Neural cell (in vitro differentiated cells): ENCODE measurements at regions not wholly inside any gene's neighbourhood (a gene's known extent, or its start where the extent isn't known, plus 50 kb on each side); places are given as distances from the start of the nearest gene placed in this dataset.

ENCODE experiments used
- H2AFZ ChIP-seq: fragments of 200-600, 300-800 bp; sonication (generic), shearing (Covaris generic); 2 replicates; pipeline ENCODE4 v1.6.0; 2014; ENCODE audit warnings: low read depth, mild to moderate bottlenecking, antibody characterized with exemption, low read length, moderate library complexity
- H3F3A ChIP-seq: fragments of 200-600 bp; shearing (Covaris generic); 2 replicates; pipeline ENCODE4 v1.6.1; 2016; ENCODE audit warnings: mild to moderate bottlenecking, moderate library complexity, mixed read lengths, antibody characterized with exemption, low read length; ENCODE audit not compliant: insufficient read depth, poor library complexity, severe bottlenecking
- H3K27ac ChIP-seq: fragments of 200-600, 300-800 bp; sonication (generic), shearing (Covaris generic); 2 replicates; pipeline ENCODE4 v1.5.1; 2014; ENCODE audit warnings: mild to moderate bottlenecking, low read length, moderate library complexity
- H3K27me3 ChIP-seq: fragments of 300-800, 200-600 bp; sonication (generic), shearing (Covaris generic); 2 replicates; pipeline ENCODE4 v1.6.0; 2014; ENCODE audit warnings: mild to moderate bottlenecking, low read depth, low read length, moderate library complexity; ENCODE audit not compliant: insufficient read depth
- H3K36me3 ChIP-seq: fragments of 300-800, 200-600 bp; sonication (generic), shearing (Covaris generic); 2 replicates; pipeline ENCODE4 v1.5.1; 2014; ENCODE audit warnings: mild to moderate bottlenecking, antibody characterized with exemption, low read length, moderate library complexity; ENCODE audit not compliant: insufficient read depth
- H3K4me2 ChIP-seq: fragments of 300-800, 200-600 bp; sonication (generic), shearing (Covaris generic); 2 replicates; pipeline ENCODE4 v1.6.0; 2014; ENCODE audit warnings: mild to moderate bottlenecking, low read length
- H3K4me3 ChIP-seq: fragments of 300-800, 200-600 bp; sonication (generic), shearing (Covaris generic); 2 replicates; pipeline ENCODE4 v1.5.1; 2014; ENCODE audit warnings: mild to moderate bottlenecking, low read length, moderate library complexity
- H3K79me2 ChIP-seq: fragments of 200-600 bp; shearing (Covaris generic); replicated peaks from 2 replicates; pipeline ENCODE4 v1.6.0; 2014; ENCODE audit warnings: mild to moderate bottlenecking, low read length, moderate library complexity; ENCODE audit not compliant: insufficient read depth
- H3K9ac ChIP-seq: fragments of 300-800, 200-600 bp; sonication (generic), shearing (Covaris generic); 2 replicates; pipeline ENCODE4 v1.6.1; 2016; ENCODE audit warnings: mild to moderate bottlenecking, low read length, mixed read lengths
- H3K9me2 ChIP-seq: fragments of 200-600 bp; shearing (Covaris generic); 2 replicates; pipeline ENCODE4 v1.6.1; 2016; ENCODE audit warnings: mild to moderate bottlenecking, low read length, mixed read lengths; ENCODE audit not compliant: insufficient read depth
- H3K9me3 ChIP-seq: fragments of 200-600, 300-800 bp; sonication (generic), shearing (Covaris generic); 2 replicates; pipeline ENCODE4 v1.6.1; 2016; ENCODE audit warnings: mild to moderate bottlenecking, mixed run types, low read length, moderate library complexity, mixed read lengths
- H4K20me1 ChIP-seq: fragments of 200-600 bp; shearing (Covaris generic); 2 replicates; pipeline ENCODE4 v1.6.1; 2016; ENCODE audit warnings: mild to moderate bottlenecking, mixed run types; ENCODE audit not compliant: insufficient read depth
- EP300 ChIP-seq: fragments of 450-650 bp; conservative IDR thresholded peaks from 2 replicates; pipeline ENCODE4 v1.6.1; 2014; ENCODE audit warnings: antibody characterized with exemption, mild to moderate bottlenecking, moderate library complexity; ENCODE audit not compliant: poor library complexity, severe bottlenecking
- EZH2 ChIP-seq: fragments of 200-600, 300-800 bp; shearing (Covaris generic), sonication (generic); IDR thresholded peaks from 2 replicates; pipeline ENCODE4 v1.6.1; 2014; ENCODE audit warnings: antibody characterized with exemption, low read length, borderline replicate concordance, mild to moderate bottlenecking; ENCODE audit not compliant: insufficient read depth, poor library complexity, severe bottlenecking
- MXI1 ChIP-seq: fragments of 450-650 bp; conservative IDR thresholded peaks from 2 replicates; pipeline ENCODE4 v1.6.1; 2014; ENCODE audit warnings: antibody characterized with exemption, mild to moderate bottlenecking; ENCODE audit not compliant: poor library complexity, severe bottlenecking
- POLR2AphosphoS5 ChIP-seq: IDR thresholded peaks from 2 replicates; pipeline ENCODE4 v1.6.1; 2012
- RAD21 ChIP-seq: fragments of 450-650 bp; conservative IDR thresholded peaks from 2 replicates; pipeline ENCODE4 v1.6.1; 2014; ENCODE audit warnings: antibody characterized with exemption, mild to moderate bottlenecking, moderate library complexity
- SMC3 ChIP-seq: fragments of 450-650 bp; conservative IDR thresholded peaks from 2 replicates; pipeline ENCODE4 v1.6.1; 2014; ENCODE audit warnings: antibody characterized with exemption, mild to moderate bottlenecking, moderate library complexity; ENCODE audit not compliant: poor library complexity
- TAF1 ChIP-seq: IDR thresholded peaks from 2 replicates; pipeline ENCODE4 v1.6.1; 2012; ENCODE audit warnings: low read depth
- TF ChIP-seq, protein P1 (sequence below): IDR thresholded peaks from 2 replicates; pipeline ENCODE4 v1.6.1; 2012; ENCODE audit warnings: borderline replicate concordance
- TF ChIP-seq, protein P2 (sequence below): fragments of 450-650 bp; IDR thresholded peaks from 2 replicates; pipeline ENCODE4 v1.5.1; 2014; ENCODE audit warnings: antibody characterized with exemption, mild to moderate bottlenecking, moderate library complexity; ENCODE audit not compliant: poor library complexity, severe bottlenecking

DNA sequence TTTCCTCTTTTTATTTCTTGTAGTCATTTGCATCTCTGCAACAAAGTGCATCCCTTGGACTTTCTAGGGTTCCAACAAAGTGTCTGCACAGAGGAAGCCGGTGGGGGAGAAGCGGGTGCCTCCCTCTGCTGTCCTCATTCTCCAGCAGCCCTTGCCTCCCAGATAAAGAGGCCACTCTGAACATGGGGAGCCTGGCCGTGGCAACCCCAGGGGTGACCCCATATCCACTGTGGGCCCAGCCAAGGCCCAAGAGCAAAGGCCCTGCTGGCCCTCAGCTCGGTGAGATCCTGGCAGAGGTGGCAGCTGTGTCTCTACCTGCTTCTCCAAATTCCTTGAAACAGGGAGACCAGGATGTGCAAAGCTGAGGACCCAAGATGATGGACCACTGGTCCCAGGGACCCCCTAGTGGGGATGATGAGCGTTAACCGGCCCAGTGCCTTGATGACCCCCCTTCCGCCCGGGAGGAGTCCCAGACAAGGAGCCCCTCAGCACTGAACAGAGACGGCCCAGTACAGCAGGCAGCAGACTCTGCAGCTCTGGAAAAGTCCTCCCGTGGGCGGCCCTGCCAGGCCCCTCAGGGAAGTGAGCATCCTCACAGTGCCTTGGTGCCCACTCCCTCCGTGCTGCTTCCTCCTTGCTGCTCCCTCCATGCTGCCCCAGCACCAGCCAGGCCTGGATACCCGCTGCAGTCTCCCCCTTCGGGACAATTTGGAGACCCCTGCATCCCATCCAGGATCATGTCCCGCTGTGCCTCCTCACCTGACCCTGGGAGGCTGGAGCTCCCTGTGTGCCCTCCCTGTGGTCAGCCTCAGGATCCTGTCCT lies 62.5 kb downstream of the MRPL36 start:
- Histone ChIP-seq H3K79me2 (no peaks in the 10 kb centered on the region), H3K9ac (no peak overlapping the region), H3K4me3 (no peak overlapping the region), H2AFZ (no peak overlapping the region), H4K20me1 (no peaks in the 10 kb centered on the region), H3K9me3 (no peaks in the 10 kb centered on the region), H3K27ac (no peak overlapping the region), H3K27me3 (no peaks in the 10 kb centered on the region), H3K36me3 (no peaks in the 10 kb centered on the region), H3K9me2 (no peaks in the 10 kb centered on the region), H3F3A (no peaks in the 10 kb centered on the region), H3K4me2 (no peak overlapping the region)
- no peak for TF ChIP-seq RAD21
- TF ChIP-seq, protein P1, sequence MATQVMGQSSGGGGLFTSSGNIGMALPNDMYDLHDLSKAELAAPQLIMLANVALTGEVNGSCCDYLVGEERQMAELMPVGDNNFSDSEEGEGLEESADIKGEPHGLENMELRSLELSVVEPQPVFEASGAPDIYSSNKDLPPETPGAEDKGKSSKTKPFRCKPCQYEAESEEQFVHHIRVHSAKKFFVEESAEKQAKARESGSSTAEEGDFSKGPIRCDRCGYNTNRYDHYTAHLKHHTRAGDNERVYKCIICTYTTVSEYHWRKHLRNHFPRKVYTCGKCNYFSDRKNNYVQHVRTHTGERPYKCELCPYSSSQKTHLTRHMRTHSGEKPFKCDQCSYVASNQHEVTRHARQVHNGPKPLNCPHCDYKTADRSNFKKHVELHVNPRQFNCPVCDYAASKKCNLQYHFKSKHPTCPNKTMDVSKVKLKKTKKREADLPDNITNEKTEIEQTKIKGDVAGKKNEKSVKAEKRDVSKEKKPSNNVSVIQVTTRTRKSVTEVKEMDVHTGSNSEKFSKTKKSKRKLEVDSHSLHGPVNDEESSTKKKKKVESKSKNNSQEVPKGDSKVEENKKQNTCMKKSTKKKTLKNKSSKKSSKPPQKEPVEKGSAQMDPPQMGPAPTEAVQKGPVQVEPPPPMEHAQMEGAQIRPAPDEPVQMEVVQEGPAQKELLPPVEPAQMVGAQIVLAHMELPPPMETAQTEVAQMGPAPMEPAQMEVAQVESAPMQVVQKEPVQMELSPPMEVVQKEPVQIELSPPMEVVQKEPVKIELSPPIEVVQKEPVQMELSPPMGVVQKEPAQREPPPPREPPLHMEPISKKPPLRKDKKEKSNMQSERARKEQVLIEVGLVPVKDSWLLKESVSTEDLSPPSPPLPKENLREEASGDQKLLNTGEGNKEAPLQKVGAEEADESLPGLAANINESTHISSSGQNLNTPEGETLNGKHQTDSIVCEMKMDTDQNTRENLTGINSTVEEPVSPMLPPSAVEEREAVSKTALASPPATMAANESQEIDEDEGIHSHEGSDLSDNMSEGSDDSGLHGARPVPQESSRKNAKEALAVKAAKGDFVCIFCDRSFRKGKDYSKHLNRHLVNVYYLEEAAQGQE = no peak
- no peak for TF ChIP-seq SMC3
- no peak for TF ChIP-seq TAF1
- no peak for TF ChIP-seq MXI1
- TF ChIP-seq, protein P2, sequence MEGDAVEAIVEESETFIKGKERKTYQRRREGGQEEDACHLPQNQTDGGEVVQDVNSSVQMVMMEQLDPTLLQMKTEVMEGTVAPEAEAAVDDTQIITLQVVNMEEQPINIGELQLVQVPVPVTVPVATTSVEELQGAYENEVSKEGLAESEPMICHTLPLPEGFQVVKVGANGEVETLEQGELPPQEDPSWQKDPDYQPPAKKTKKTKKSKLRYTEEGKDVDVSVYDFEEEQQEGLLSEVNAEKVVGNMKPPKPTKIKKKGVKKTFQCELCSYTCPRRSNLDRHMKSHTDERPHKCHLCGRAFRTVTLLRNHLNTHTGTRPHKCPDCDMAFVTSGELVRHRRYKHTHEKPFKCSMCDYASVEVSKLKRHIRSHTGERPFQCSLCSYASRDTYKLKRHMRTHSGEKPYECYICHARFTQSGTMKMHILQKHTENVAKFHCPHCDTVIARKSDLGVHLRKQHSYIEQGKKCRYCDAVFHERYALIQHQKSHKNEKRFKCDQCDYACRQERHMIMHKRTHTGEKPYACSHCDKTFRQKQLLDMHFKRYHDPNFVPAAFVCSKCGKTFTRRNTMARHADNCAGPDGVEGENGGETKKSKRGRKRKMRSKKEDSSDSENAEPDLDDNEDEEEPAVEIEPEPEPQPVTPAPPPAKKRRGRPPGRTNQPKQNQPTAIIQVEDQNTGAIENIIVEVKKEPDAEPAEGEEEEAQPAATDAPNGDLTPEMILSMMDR = no peak
- no peak for TF ChIP-seq POLR2AphosphoS5
- no peak for TF ChIP-seq EZH2
- TF ChIP-seq EP300 = no peak

DNA sequence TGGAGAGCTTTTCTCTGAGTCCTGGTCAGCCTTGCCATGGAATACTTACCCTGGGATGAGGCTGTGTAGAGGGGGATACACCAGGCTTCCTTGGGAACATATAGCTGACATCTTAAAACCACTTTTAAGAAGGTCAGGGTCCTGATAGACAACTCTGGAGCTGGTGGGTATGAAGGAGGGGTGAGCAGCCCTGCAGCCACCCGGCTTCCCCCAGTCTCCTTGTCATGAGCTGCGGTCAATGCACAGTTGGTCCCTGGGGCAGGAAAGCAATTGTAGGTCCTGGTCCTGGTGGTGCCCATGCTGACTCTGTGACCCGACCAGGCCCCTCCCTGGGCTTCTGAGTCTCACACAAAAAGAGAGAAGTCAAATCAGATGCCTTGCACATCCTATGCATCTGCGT lies 63.6 kb downstream of the MRPL36 start:
- Histone ChIP-seq H3K9me2 (no peaks in the 10 kb centered on the region), H3K4me3 (no peak overlapping the region), H3K9ac (no peak overlapping the region), H3K79me2 (no peaks in the 10 kb centered on the region), H3K36me3 (no peaks in the 10 kb centered on the region), H4K20me1 (no peaks in the 10 kb centered on the region), H3K27ac (no peak overlapping the region), H2AFZ (no peak overlapping the region), H3K9me3 (no peaks in the 10 kb centered on the region), H3K27me3 (no peaks in the 10 kb centered on the region), H3K4me2 (no peak overlapping the region), H3F3A (no peaks in the 10 kb centered on the region)
- TF ChIP-seq SMC3 (no peak), EP300 (no peak), TAF1 (no peak), RAD21 (no peak), MXI1 (no peak), EZH2 (no peak), POLR2AphosphoS5 (no peak)
- TF ChIP-seq, protein P2 = no peak
- TF ChIP-seq, protein P1 = no peak
